ENCODE measurements at regions not wholly inside any gene's neighbourhood (a gene's known extent, or its start where the extent isn't known, plus 50 kb on each side); places are given as distances from the start of the nearest gene placed in this dataset.

DNA sequence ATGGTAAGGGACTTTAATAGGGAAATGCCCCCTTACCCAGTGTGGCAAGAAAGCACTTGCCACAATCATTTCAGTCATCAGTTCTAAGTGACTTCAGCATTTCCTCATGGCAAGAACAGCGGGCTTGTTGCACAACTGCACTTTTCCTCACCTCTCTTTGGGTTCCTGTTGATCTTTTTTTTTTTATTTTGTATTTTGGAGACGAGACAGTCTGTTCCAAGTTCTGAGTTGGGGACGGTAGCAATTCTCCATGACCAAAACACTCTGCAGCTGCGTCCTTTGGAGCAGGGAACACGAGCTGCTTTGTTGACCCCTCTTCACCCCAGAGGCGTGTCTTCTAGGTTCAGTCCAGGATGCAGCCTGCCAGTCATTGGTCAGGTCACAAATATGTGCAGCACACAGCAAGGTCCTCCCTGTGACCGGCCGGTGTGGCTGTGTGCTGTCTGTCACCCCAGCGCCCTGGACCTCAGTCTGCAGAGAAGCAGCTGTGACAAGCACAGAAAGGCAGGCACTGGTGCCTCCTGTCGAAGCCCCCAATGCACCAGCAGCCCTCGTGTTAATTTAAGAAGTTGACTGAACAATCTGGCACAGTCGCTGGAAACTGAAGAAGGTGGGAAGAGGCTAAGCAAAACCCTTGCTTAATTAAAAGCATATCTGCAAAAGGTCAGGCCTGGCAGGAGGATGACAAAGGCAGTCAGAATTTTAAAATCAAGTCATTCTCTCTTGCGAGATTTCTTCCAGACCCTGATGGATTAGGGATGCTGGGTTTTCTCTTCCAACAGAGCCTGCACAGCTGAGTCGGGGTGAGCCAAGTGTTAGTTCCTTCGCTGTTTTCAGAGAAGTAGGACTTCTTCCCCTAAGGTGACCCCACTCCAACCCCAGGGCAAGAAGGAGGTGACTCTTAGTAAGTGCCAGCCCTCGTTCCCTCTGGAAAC lies 96.7 kb upstream of the COPS8 start:
- DNase-seq (ENCODE audit: extremely low read depth, low read depth): no peak
- no peak overlapping the region for H3K4me3 ChIP-seq (replicated peaks; ENCODE audit: low read depth, low read length)
- TF ChIP-seq, protein P1, sequence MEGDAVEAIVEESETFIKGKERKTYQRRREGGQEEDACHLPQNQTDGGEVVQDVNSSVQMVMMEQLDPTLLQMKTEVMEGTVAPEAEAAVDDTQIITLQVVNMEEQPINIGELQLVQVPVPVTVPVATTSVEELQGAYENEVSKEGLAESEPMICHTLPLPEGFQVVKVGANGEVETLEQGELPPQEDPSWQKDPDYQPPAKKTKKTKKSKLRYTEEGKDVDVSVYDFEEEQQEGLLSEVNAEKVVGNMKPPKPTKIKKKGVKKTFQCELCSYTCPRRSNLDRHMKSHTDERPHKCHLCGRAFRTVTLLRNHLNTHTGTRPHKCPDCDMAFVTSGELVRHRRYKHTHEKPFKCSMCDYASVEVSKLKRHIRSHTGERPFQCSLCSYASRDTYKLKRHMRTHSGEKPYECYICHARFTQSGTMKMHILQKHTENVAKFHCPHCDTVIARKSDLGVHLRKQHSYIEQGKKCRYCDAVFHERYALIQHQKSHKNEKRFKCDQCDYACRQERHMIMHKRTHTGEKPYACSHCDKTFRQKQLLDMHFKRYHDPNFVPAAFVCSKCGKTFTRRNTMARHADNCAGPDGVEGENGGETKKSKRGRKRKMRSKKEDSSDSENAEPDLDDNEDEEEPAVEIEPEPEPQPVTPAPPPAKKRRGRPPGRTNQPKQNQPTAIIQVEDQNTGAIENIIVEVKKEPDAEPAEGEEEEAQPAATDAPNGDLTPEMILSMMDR (IDR thresholded peaks at IDR 0.05; ENCODE audit: low read depth, low read length, missing control alignments): no peak

DNA sequence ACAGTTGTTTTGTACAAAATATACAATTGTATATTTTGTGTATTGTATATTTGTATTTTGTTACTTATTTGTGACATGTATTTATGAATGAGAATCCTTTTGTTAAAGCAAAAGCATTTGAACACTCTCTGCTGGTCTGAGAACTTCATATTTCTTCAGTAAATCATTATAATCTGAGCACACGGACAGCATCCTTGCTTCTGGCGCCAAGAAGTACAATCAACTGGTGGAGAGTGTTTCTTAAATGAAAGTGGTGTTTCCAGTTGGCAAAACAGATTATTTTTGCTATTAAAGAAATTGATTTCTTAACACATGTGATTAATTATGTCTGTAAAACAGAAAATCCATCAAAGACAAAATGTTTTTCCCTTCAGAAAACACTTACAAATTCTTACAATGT lies 95.1 kb upstream of the COPS8 start:
- TF ChIP-seq, protein P1 (IDR thresholded peaks at IDR 0.05; ENCODE audit: low read depth, low read length, missing control alignments): no peak
- H3K4me3 ChIP-seq (replicated peaks; ENCODE audit: low read depth, low read length): no peak overlapping the region
- DNase-seq (ENCODE audit: extremely low read depth, low read depth): no peak

- H3K4me3 ChIP-seq (replicated peaks; ENCODE audit: low read depth, low read length): no peak overlapping the region
- TF ChIP-seq, protein P1 (IDR thresholded peaks at IDR 0.05; ENCODE audit: low read depth, low read length, missing control alignments): no peak
- DNase-seq (ENCODE audit: extremely low read depth, low read depth): no peak
Measured at GRCh38 chr2:236991874-236992273, 93.8 kb upstream of the COPS8 start.

DNA sequence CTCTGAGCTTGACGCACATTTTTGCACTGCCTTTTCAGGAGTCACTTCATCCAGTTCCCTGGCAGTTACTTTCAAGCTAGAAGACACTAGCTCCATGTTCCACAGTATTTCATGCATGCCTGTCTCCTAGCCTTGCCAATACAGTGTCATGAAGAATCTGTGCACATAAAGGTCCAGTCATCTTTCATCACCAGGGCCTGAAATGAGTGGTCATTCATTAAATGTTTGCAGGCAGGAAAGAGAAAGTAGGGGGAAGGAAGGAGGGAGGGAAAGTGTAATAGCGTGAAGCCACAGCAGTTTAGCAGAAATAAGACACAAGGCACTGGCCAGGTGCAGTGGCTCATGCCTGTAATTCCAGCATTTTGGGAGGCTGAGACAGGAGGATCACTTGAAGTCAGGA lies 92.4 kb upstream of the COPS8 start:
- TF ChIP-seq, protein P1 (IDR thresholded peaks at IDR 0.05; ENCODE audit: low read depth, low read length, missing control alignments): no peak
- H3K4me3 ChIP-seq (replicated peaks; ENCODE audit: low read depth, low read length): no peak overlapping the region
- no peak for DNase-seq (ENCODE audit: extremely low read depth, low read depth)

- no peak overlapping the region for H3K4me3 ChIP-seq (replicated peaks; ENCODE audit: low read depth, low read length)
- DNase-seq (ENCODE audit: extremely low read depth, low read depth): no peak
- TF ChIP-seq, protein P1 (IDR thresholded peaks at IDR 0.05; ENCODE audit: low read depth, low read length, missing control alignments): no peak
Measured at GRCh38 chr2:236994361-236994760, 91.3 kb upstream of the COPS8 start.

GRCh38 chr2:236997069-236997715 lies 88.5 kb upstream of the COPS8 start:
- TF ChIP-seq, protein P1 (IDR thresholded peaks at IDR 0.05; ENCODE audit: low read depth, low read length, missing control alignments): no peak
- no peak overlapping the region for H3K4me3 ChIP-seq (replicated peaks; ENCODE audit: low read depth, low read length)
- no peak for DNase-seq (ENCODE audit: extremely low read depth, low read depth)
